GM13977 (cell line): ENCODE measurements at regions not wholly inside any gene's neighbourhood (a gene's known extent, or its start where the extent isn't known, plus 50 kb on each side); places are given as distances from the start of the nearest gene placed in this dataset.

Experiments
- DNase-seq: peaks from one replicate; pipeline ENCODE4 v3.0.0; 2012; ENCODE audit warnings: low spot score
- CTCF ChIP-seq: IDR thresholded peaks from 2 replicates; pipeline ENCODE4 v1.5.1; 2012; ENCODE audit warnings: mild to moderate bottlenecking, control low read depth; ENCODE audit not compliant: insufficient read depth; ENCODE audit errors: extremely low read depth, missing control alignments
- in situ Hi-C: fragments of 300-500 bp; cut with MboI; formaldehyde crosslinking; loops from one replicate; pipeline ENCODE4 v1.12.0; 2022; ENCODE audit warnings: low sequenced_read_pairs, low pct_unique_long_range_greater_than_20kb, mixed read lengths, inconsistent platforms; ENCODE audit not compliant: unreplicated experiment

DNA sequence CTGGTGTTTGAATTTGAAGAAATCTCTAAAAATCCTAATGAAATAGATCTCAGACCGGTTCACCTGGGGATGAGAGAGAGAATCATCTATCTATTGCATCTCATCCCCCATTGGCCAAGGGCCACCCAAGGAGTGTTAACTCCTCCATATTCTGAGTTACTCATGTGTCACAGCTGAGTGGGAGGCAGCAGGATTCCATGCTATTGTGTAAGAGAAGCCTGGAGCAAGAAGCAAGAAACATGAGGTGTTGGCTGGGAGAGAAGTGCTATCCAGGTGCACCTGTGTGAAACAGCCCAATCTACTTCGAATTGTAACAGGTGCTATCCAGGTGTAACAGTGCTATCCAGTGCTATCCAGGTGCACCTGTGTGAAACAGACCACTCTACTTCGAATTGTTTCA lies 150.3 kb upstream of the MAOA start:
- in situ Hi-C loops = no loop called here
- no peak for DNase-seq
- TF ChIP-seq CTCF = no peak

DNA sequence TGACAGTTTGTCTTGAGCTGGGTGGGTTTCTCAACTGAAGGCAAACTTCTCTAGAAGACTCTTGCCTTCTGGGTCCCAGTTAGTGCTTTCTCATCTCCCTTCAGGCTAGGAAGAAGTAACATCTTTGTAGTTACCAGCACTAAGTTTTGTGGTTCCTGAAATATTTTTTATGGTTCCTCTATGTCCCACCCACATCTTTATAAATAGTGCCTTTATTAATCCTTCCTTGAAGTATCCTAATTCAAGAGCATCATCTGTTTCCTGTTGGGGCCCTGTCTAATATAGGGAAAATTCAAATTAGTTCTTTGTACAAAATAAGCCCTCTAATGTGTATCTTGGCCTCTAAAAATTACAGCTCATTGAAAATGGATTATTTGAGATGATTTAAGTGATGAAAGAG lies 147.4 kb upstream of the MAOA start:
- no peak for DNase-seq
- in situ Hi-C loops = no loop called here
- no peak for TF ChIP-seq CTCF

- no peak for TF ChIP-seq CTCF
- no peak for DNase-seq
- in situ Hi-C loops = no loop called here
Measured at GRCh38 chrX:43510209-43510608, 145.9 kb upstream of the MAOA start.

DNA sequence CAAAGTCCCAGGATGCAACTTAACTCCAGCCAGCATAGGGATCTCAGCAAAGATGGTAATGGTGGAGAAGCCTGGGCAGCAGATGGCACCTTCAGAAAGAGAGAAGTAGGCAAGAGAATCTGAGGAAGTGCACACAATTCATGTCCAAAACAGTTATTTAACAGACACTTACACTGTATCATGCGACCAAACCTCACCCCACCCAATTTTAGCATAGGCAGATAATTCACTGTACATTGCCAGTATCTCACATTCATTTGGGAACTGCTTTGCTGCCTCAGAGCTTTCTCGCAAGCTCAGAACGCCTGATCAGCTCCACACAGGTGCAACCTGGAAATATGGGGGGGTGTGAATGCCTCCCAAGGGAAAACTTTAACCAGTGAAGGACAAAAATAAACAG lies 143.0 kb upstream of the MAOA start:
- DNase-seq = no peak
- TF ChIP-seq CTCF = no peak
- in situ Hi-C loops = no loop called here

DNA sequence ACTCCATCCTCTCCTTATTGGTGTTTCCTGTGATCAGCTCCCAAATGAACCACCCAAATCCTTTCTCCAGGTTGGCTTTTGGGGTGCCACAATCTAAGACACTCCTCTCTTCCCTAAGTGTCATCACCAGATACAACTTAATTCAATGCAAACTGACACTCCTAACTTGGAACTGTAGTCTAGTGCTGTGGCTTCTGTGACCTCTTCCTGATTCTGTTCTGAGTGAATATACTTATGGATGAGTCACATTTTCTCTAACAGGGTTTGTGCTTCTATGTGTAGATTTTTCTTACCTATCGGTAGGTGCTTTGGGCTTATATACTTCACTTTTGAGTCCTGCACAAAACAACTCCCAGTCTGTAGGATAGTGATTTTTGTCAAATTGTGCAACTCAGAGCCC lies 141.3 kb upstream of the MAOA start:
- in situ Hi-C loops = no loop called here
- no peak for DNase-seq

GRCh38 chrX:43522582-43522981 lies 133.5 kb upstream of the MAOA start:
- in situ Hi-C loops = no loop called here
- TF ChIP-seq CTCF = no peak

More for the DNA sequence above, 141.3 kb upstream of the MAOA start:
- TF ChIP-seq CTCF = no peak

More at GRCh38 chrX:43522582-43522981, 133.5 kb upstream of the MAOA start:
- no peak for DNase-seq
